ENCODE measurements at regions not wholly inside any gene's neighbourhood (a gene's known extent, or its start where the extent isn't known, plus 50 kb on each side); places are given as distances from the start of the nearest gene placed in this dataset.
A peak's percentile ranks its signal among the peaks of the same experiment; 100 is the strongest.

GRCh38 chr20:52748990-52749389, 223.2 kb upstream of the TSHZ2 start:
- no peaks in the 10 kb centered on the region for H3K36me3 ChIP-seq
- no peak overlapping the region for H3K4me3 Mint-ChIP-seq

GRCh38 chr20:52748285-52748932, 223.7 kb upstream of the TSHZ2 start:
- no peaks in the 10 kb centered on the region for H3K4me1 Mint-ChIP-seq
- H3K9me3 Mint-ChIP-seq, result no peaks in the 10 kb centered on the region
- Histone ChIP-seq H4K20me1 (ENCODE audit: low read depth) (no peaks in the 10 kb centered on the region), H3K4me3 (no peak overlapping the region), H3K27me3 (no peaks in the 10 kb centered on the region), H3K9ac (no peak overlapping the region), H3K36me3 (no peaks in the 10 kb centered on the region), H3K9me3 (ENCODE audit: low read depth) (no peaks in the 10 kb centered on the region), H3F3A (ENCODE audit: low read depth) (no peaks in the 10 kb centered on the region), H3K4me1 (peaks cover 5% of the 10 kb centered on the region), H3K27ac (no peak overlapping the region), H3K4me2 (no peak overlapping the region), H3K79me2 (ENCODE audit: low read depth) (no peaks in the 10 kb centered on the region), H2AFZ (replicated peaks) (peak overlapping the region; percentile 83)
- no peak overlapping the region for H3K27ac Mint-ChIP-seq
- H3K27me3 Mint-ChIP-seq (ENCODE audit: insufficient read depth, low read depth), result no peaks in the 10 kb centered on the region
- H3K36me3 Mint-ChIP-seq, result no peaks in the 10 kb centered on the region
- H3K4me3 Mint-ChIP-seq, result no peak overlapping the region
- no peak for DNase-seq (ENCODE audit: low spot score)
- TF ChIP-seq EZH2phosphoT487 (IDR thresholded peaks at IDR 0.05), result no peak
- no peak for TF ChIP-seq EZH2 (IDR thresholded peaks at IDR 0.05)
- TF ChIP-seq, protein P1, sequence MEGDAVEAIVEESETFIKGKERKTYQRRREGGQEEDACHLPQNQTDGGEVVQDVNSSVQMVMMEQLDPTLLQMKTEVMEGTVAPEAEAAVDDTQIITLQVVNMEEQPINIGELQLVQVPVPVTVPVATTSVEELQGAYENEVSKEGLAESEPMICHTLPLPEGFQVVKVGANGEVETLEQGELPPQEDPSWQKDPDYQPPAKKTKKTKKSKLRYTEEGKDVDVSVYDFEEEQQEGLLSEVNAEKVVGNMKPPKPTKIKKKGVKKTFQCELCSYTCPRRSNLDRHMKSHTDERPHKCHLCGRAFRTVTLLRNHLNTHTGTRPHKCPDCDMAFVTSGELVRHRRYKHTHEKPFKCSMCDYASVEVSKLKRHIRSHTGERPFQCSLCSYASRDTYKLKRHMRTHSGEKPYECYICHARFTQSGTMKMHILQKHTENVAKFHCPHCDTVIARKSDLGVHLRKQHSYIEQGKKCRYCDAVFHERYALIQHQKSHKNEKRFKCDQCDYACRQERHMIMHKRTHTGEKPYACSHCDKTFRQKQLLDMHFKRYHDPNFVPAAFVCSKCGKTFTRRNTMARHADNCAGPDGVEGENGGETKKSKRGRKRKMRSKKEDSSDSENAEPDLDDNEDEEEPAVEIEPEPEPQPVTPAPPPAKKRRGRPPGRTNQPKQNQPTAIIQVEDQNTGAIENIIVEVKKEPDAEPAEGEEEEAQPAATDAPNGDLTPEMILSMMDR (IDR thresholded peaks at IDR 0.05), result no peak

More at GRCh38 chr20:52748990-52749389, 223.2 kb upstream of the TSHZ2 start:
- H4K20me1 ChIP-seq (ENCODE audit: low read depth), result no peaks in the 10 kb centered on the region
- H3K4me3 ChIP-seq, result no peak overlapping the region
- DNase-seq (ENCODE audit: low spot score), result no peak
- H3K27ac ChIP-seq, result no peak overlapping the region
- TF ChIP-seq EZH2phosphoT487 (IDR thresholded peaks at IDR 0.05), result no peak
- TF ChIP-seq, protein P1 (IDR thresholded peaks at IDR 0.05), result no peak
- no peak for TF ChIP-seq EZH2 (IDR thresholded peaks at IDR 0.05)
- Mint-ChIP-seq H3K4me1 (no peaks in the 10 kb centered on the region), H3K9me3 (no peaks in the 10 kb centered on the region), H3K27me3 (ENCODE audit: insufficient read depth, low read depth) (no peaks in the 10 kb centered on the region), H3K36me3 (no peaks in the 10 kb centered on the region), H3K27ac (no peak overlapping the region)
- H3F3A ChIP-seq (ENCODE audit: low read depth), result no peaks in the 10 kb centered on the region
- no peaks in the 10 kb centered on the region for H3K27me3 ChIP-seq
- no peaks in the 10 kb centered on the region for H3K79me2 ChIP-seq (ENCODE audit: low read depth)
- no peaks in the 10 kb centered on the region for H3K9me3 ChIP-seq (ENCODE audit: low read depth)
- peaks cover 5% of the 10 kb centered on the region for H3K4me1 ChIP-seq
- no peak overlapping the region for H2AFZ ChIP-seq (replicated peaks)
- H3K4me2 ChIP-seq, result no peak overlapping the region
- H3K9ac ChIP-seq, result no peak overlapping the region

GRCh38 chr20:52747845-52748284, 224.3 kb upstream of the TSHZ2 start:
- no peak overlapping the region for H3K27ac Mint-ChIP-seq
- H3K27me3 Mint-ChIP-seq (ENCODE audit: insufficient read depth, low read depth), result no peaks in the 10 kb centered on the region
- H3K9me3 Mint-ChIP-seq, result no peaks in the 10 kb centered on the region
- Histone ChIP-seq H3K4me1 (peaks cover 5% of the 10 kb centered on the region), H3K9ac (no peak overlapping the region), H3K4me2 (no peak overlapping the region), H3K9me3 (ENCODE audit: low read depth) (no peaks in the 10 kb centered on the region), H2AFZ (replicated peaks) (peak overlapping the region; percentile 83), H3K4me3 (no peak overlapping the region), H3F3A (ENCODE audit: low read depth) (no peaks in the 10 kb centered on the region), H3K79me2 (ENCODE audit: low read depth) (no peaks in the 10 kb centered on the region), H3K36me3 (no peaks in the 10 kb centered on the region), H3K27ac (no peak overlapping the region), H4K20me1 (ENCODE audit: low read depth) (no peaks in the 10 kb centered on the region), H3K27me3 (no peaks in the 10 kb centered on the region)
- no peak for TF ChIP-seq EZH2 (IDR thresholded peaks at IDR 0.05)
- TF ChIP-seq, protein P1 (IDR thresholded peaks at IDR 0.05), result peak; percentile 58
- H3K4me3 Mint-ChIP-seq, result no peak overlapping the region
- DNase-seq (ENCODE audit: low spot score), result peak; percentile 58
- H3K4me1 Mint-ChIP-seq, result no peaks in the 10 kb centered on the region
- H3K36me3 Mint-ChIP-seq, result no peaks in the 10 kb centered on the region
